Spleen (tissue), 7 donors: ENCODE measurements at regions not wholly inside any gene's neighbourhood (a gene's known extent, or its start where the extent isn't known, plus 50 kb on each side); places are given as distances from the start of the nearest gene placed in this dataset.

Source experiments
- CTCF ChIP-seq, 11 experiments: fragments of 200-600 bp in 7 of 11; fragments of 450-650 bp in 4 of 11; sonication (generic) in 4 of 11; IDR thresholded peaks in 8 of 11; conservative IDR thresholded peaks in 3 of 11; 1 replicate in 7 of 11; 2 replicates in 4 of 11; pipeline versions ENCODE4 v1.4.0 to v1.8.0; 2016 to 2021; ENCODE audit warnings: antibody characterized with exemption in 11 of 11, inconsistent platforms in 4 of 11, mild to moderate bottlenecking in 1 of 11
- POLR2A ChIP-seq, 3 donors: fragments of 450-650 bp; IDR thresholded peaks; one replicate each; pipeline ENCODE4 v1.5.1; 2017; ENCODE audit warnings: antibody characterized with exemption in 3 of 3, mild to moderate bottlenecking in 1 of 3
- donor health status: DM: no; HTN: no; CAD: no; lungs with moderate emphysema.
- donor health status: DM: no; HTN: no; CAD: no.
- donor health status: DM: no; HTN: no; CAD: no.

- TF ChIP-seq CTCF (IDR thresholded peaks at IDR 0.05 in 8 of 11, conservative IDR thresholded peaks at IDR 0.05 in 3 of 11) (no peak), POLR2A (IDR thresholded peaks at IDR 0.05) (no peak)
Observed at GRCh38 chr12:115849262-115849943, 428.1 kb downstream of the MED13L start.
